ENCODE measurements at regions not wholly inside any gene's neighbourhood (a gene's known extent, or its start where the extent isn't known, plus 50 kb on each side); places are given as distances from the start of the nearest gene placed in this dataset.

DNA sequence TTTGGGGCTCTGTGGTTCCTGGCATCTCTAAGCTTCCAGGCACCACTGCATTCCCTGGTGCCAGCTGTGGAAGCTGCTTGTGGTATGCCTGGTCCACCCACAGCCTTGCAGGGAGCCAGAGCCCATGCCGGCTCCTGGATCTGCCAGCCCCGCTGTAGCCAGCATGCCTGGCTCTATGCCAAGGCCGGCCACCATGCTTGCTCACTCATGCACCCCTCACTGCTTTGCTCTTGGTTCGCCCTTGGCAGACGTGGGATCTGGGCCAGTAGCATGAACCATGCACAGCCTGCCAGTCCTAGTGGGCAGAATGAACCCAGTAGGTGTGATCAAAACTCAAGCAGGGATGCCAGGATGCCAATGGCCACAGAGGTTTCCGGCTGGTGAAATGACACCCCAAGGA, 634.2 kb upstream of the TMEFF2 start:
- no peak overlapping the region for H3K4me3 ChIP-seq
- H3K9me3 ChIP-seq = no peaks in the 10 kb centered on the region
- no peak overlapping the region for H3K27ac ChIP-seq
- FAIRE-seq = no peak
- no peaks in the 10 kb centered on the region for H3K27me3 ChIP-seq
- H3K36me3 ChIP-seq = no peaks in the 10 kb centered on the region
- H3K4me1 ChIP-seq = no peaks in the 10 kb centered on the region
- DNase-seq = peak in 4 of 6 donors; percentile 8 to 62 (median 42)
- TF ChIP-seq, protein P1, sequence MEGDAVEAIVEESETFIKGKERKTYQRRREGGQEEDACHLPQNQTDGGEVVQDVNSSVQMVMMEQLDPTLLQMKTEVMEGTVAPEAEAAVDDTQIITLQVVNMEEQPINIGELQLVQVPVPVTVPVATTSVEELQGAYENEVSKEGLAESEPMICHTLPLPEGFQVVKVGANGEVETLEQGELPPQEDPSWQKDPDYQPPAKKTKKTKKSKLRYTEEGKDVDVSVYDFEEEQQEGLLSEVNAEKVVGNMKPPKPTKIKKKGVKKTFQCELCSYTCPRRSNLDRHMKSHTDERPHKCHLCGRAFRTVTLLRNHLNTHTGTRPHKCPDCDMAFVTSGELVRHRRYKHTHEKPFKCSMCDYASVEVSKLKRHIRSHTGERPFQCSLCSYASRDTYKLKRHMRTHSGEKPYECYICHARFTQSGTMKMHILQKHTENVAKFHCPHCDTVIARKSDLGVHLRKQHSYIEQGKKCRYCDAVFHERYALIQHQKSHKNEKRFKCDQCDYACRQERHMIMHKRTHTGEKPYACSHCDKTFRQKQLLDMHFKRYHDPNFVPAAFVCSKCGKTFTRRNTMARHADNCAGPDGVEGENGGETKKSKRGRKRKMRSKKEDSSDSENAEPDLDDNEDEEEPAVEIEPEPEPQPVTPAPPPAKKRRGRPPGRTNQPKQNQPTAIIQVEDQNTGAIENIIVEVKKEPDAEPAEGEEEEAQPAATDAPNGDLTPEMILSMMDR (IDR thresholded peaks at IDR 0.05) = no peak
- intact Hi-C loops (cut with DNase I) = no loop called here
- WGBS, 2 donors = 76 to 84% methylated on average over 6 of the region's 6 CpGs
- ATAC-seq = no peak

DNA sequence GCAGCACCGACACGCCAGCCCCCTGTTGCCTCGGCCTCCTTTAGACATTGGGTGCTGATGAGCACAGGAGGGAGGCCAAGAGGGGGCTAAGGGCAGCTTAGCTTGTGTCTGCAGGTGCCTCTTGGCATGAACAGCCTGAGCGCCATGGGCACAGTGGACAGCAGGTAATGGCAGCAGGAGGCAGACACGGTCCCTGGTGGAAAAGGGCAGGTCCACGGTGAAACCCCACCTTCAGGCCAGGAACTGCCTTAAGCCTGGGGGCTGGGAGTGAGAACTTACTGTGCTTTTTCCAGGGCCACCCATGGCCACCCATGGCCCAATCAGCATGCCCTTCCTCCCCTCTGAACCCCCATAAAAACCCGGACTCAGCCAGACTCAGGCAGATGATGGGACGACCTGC, 633.4 kb upstream of the TMEFF2 start:
- ATAC-seq = no peak
- TF ChIP-seq, protein P1 (IDR thresholded peaks at IDR 0.05) = no peak
- Histone ChIP-seq H3K27ac (no peak overlapping the region), H3K9me3 (no peaks in the 10 kb centered on the region), H3K4me1 (no peaks in the 10 kb centered on the region), H3K27me3 (no peaks in the 10 kb centered on the region), H3K36me3 (no peaks in the 10 kb centered on the region), H3K4me3 (no peak overlapping the region)
- FAIRE-seq = no peak
- intact Hi-C loops (cut with DNase I) = no loop called here
- 77 to 90% methylated on average over 8 of the region's 8 CpGs for WGBS, 2 donors
- DNase-seq = peak in 1 of 6 donors; percentile 17

DNA sequence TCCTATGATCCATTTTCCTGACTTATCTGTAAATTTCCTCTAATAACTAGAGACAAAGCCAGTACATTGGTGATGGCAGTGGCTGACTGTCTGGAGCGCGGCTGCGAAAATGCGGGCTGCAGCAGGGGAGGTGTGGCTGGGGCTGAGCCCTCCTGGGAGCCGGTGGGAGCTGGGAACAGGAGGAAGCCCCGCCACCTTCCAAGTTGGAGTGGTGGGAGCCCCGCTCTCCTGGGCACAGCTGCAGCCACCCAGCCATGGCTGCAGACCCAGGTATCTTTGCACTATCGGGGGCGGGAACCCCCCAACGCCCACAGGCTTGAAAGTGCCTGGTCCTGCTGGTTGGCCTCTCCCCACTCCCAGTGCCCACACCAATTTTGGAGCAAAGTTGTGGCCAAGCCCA, 633.0 kb upstream of the TMEFF2 start:
- no peak overlapping the region for H3K27ac ChIP-seq
- no peak for FAIRE-seq
- H3K27me3 ChIP-seq = no peaks in the 10 kb centered on the region
- DNase-seq = peak in 2 of 6 donors; percentile 18 to 45
- no peaks in the 10 kb centered on the region for H3K4me1 ChIP-seq
- no peaks in the 10 kb centered on the region for H3K9me3 ChIP-seq
- ATAC-seq = no peak
- 75 to 84% methylated on average over 10 of the region's 10 CpGs for WGBS, 2 donors
- TF ChIP-seq, protein P1 (IDR thresholded peaks at IDR 0.05) = no peak
- H3K36me3 ChIP-seq = no peaks in the 10 kb centered on the region
- H3K4me3 ChIP-seq = no peak overlapping the region
- intact Hi-C loops (cut with DNase I) = no loop called here

DNA sequence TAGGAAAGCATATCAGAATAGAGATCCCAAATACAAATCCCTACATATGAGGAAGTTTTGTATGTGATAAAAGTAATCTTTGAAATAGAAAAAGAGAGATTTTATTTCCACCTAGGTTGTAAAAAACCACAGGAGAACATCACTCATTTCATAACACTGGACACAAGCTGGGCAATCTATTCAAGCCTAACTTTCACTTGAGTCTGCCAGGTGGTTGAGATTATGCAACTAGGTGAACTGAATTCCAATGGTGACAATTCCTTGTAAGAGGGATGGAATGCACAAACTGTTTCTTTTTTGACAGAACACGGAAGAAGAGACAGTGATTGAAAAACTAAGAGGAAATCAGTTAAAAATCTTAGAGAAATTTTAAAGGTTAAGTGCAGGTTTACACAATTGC, 619.6 kb upstream of the TMEFF2 start:
- FAIRE-seq = no peak
- no peak for ATAC-seq
- no peaks in the 10 kb centered on the region for H3K9me3 ChIP-seq
- H3K27ac ChIP-seq = no peak overlapping the region
- no peaks in the 10 kb centered on the region for H3K27me3 ChIP-seq
- no peaks in the 10 kb centered on the region for H3K4me1 ChIP-seq
- no peak for DNase-seq
- H3K36me3 ChIP-seq = no peaks in the 10 kb centered on the region
- intact Hi-C loops (cut with DNase I) = no loop called here
- no peak overlapping the region for H3K4me3 ChIP-seq
- 41 to 53% methylated on average over 1 of the region's 1 CpG for WGBS, 2 donors
- TF ChIP-seq, protein P1 (IDR thresholded peaks at IDR 0.05) = no peak

DNA sequence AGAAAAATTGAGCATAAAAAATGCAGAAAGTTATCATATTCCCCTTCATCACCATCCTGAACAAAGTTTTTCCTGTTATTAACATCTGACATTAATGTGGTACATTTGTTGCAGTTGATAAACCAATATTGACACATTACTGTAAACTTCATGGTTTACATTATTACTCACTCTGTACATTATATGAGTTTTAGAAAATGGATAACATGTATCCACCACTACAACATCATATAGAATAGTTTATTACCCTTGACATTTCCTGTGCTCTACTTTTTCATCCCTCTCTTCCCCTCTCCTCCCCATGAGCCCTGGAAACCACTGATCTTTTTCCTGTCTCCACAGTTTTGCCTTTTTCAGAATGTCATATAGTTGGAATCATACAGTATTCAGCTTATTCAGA, 618.6 kb upstream of the TMEFF2 start:
- H3K9me3 ChIP-seq = no peaks in the 10 kb centered on the region
- no peak for DNase-seq
- FAIRE-seq = no peak
- no peaks in the 10 kb centered on the region for H3K4me1 ChIP-seq
- H3K27me3 ChIP-seq = no peaks in the 10 kb centered on the region
- no peak overlapping the region for H3K4me3 ChIP-seq
- TF ChIP-seq, protein P1 (IDR thresholded peaks at IDR 0.05) = no peak
- intact Hi-C loops (cut with DNase I) = no loop called here
- H3K27ac ChIP-seq = no peak overlapping the region
- ATAC-seq = no peak
- no peaks in the 10 kb centered on the region for H3K36me3 ChIP-seq
